GM18867 (cell line): ENCODE measurements at regions not wholly inside any gene's neighbourhood (a gene's known extent, or its start where the extent isn't known, plus 50 kb on each side); places are given as distances from the start of the nearest gene placed in this dataset.

ENCODE experiments used
- ATAC-seq: cut with Tn5 transposase; IDR thresholded peaks from one replicate; pipeline ENCODE4 v1.9.1; 2021; ENCODE audit warnings: mild to moderate bottlenecking, moderate library complexity; ENCODE audit not compliant: unreplicated experiment

- ATAC-seq: no peak
Measured at GRCh38 chr2:225100269-225100668, 58.0 kb upstream of the DOCK10 start.

DNA sequence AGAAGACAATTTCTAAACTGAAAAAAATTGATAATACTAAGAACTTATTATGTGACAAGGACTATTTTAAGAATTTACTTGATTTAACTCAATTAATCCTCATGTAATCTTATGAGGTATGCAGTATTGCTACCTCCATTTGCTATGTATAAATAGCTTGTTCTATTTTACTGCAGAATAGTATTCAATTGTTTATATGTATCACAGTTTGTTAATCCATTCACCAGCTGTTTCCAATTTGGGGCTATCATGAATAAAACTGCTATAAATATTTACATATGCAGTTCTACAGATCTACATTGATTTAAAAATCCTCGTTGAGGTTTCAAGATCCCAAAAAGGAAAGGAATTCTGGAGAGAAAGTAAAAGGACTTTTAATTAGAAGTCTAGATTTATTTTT is 54.8 kb upstream of the DOCK10 start:
- ATAC-seq: no peak
